GM21360 (cell line): ENCODE measurements at regions not wholly inside any gene's neighbourhood (a gene's known extent, or its start where the extent isn't known, plus 50 kb on each side); places are given as distances from the start of the nearest gene placed in this dataset.

Source experiments
- ATAC-seq: cut with Tn5 transposase; IDR thresholded peaks from one replicate; pipeline ENCODE4 v1.9.1; 2021; ENCODE audit warnings: mild to moderate bottlenecking, moderate library complexity; ENCODE audit not compliant: unreplicated experiment

GRCh38 chr7:8931906-8932646, 498.7 kb downstream of the NXPH1 start:
- no peak for ATAC-seq

- no peak for ATAC-seq
These were observed 499.3 kb downstream of the NXPH1 start for GRCh38 chr7:8932751-8933150.

- no peak for ATAC-seq
These were observed 503.8 kb downstream of the NXPH1 start for GRCh38 chr7:8937204-8937603.

GRCh38 chr7:8938044-8938805, 504.8 kb downstream of the NXPH1 start:
- no peak for ATAC-seq

- no peak for ATAC-seq
These were observed 506.0 kb downstream of the NXPH1 start for GRCh38 chr7:8939446-8939845.

- no peak for ATAC-seq
These were observed 530.3 kb downstream of the NXPH1 start for GRCh38 chr7:8963722-8964121.

GRCh38 chr7:8965177-8965576, 531.8 kb downstream of the NXPH1 start:
- ATAC-seq: no peak

GRCh38 chr7:8973601-8974000, 540.2 kb downstream of the NXPH1 start:
- no peak for ATAC-seq

GRCh38 chr7:8975681-8976080, 542.3 kb downstream of the NXPH1 start:
- ATAC-seq: no peak

- ATAC-seq: no peak
These were observed 549.1 kb downstream of the NXPH1 start for GRCh38 chr7:8982338-8982992.

GRCh38 chr7:8985255-8985654, 551.8 kb downstream of the NXPH1 start:
- ATAC-seq: no peak

GRCh38 chr7:8988267-8988666, 554.9 kb downstream of the NXPH1 start:
- ATAC-seq: no peak

- no peak for ATAC-seq
These were observed 557.8 kb downstream of the NXPH1 start for GRCh38 chr7:8991159-8991558.

GRCh38 chr7:8998762-8999161, 565.4 kb downstream of the NXPH1 start:
- ATAC-seq: no peak

- no peak for ATAC-seq
These were observed 580.5 kb downstream of the NXPH1 start for GRCh38 chr7:9013940-9014339.

- ATAC-seq: no peak
These were observed 583.9 kb downstream of the NXPH1 start for GRCh38 chr7:9017286-9017685.

- no peak for ATAC-seq
These were observed 589.0 kb downstream of the NXPH1 start for GRCh38 chr7:9022456-9022855.

GRCh38 chr7:9023675-9024294, 590.4 kb downstream of the NXPH1 start:
- no peak for ATAC-seq

- no peak for ATAC-seq
These were observed 592.7 kb downstream of the NXPH1 start for GRCh38 chr7:9026121-9026520.

- ATAC-seq: no peak
These were observed 594.6 kb downstream of the NXPH1 start for GRCh38 chr7:9028012-9028411.
